H9 (cell line): ENCODE measurements at regions not wholly inside any gene's neighbourhood (a gene's known extent, or its start where the extent isn't known, plus 50 kb on each side); places are given as distances from the start of the nearest gene placed in this dataset.

Experiments
- DNase-seq: peaks from one replicate; pipeline ENCODE4 v3.0.0-alpha.2; 2017
- H2AFZ ChIP-seq: one replicate; pipeline ENCODE4 v1.6.1; 2013; ENCODE audit warnings: mild to moderate bottlenecking, low read length, control low read depth, moderate library complexity
- H2AK5ac ChIP-seq: 2 replicates; pipeline ENCODE4 v1.6.1; 2013; ENCODE audit warnings: low read length, control low read depth, mixed read lengths; ENCODE audit not compliant: insufficient read length
- H2BK120ac ChIP-seq: one replicate; pipeline ENCODE4 v1.6.1; 2013; ENCODE audit warnings: low read depth, mild to moderate bottlenecking, low read length, control low read depth, inconsistent platforms; ENCODE audit not compliant: poor library complexity, severe bottlenecking
- H2BK12ac ChIP-seq: 2 replicates; pipeline ENCODE4 v1.6.1; 2013; ENCODE audit warnings: low read length, control low read depth, mixed read lengths, low read depth; ENCODE audit not compliant: insufficient read length
- H2BK15ac ChIP-seq: 2 replicates; pipeline ENCODE4 v1.6.1; 2013; ENCODE audit warnings: low read depth, low read length, control low read depth
- H2BK20ac ChIP-seq: one replicate; pipeline ENCODE4 v1.6.1; 2013; ENCODE audit warnings: low read depth, mild to moderate bottlenecking, low read length, control low read depth, inconsistent platforms; ENCODE audit not compliant: poor library complexity, severe bottlenecking
- H2BK5ac ChIP-seq: 2 replicates; pipeline ENCODE4 v1.6.1; 2013; ENCODE audit warnings: low read length, control low read depth, mixed read lengths; ENCODE audit not compliant: insufficient read length
- H3K14ac ChIP-seq: 2 replicates; pipeline ENCODE4 v1.6.1; 2013; ENCODE audit warnings: low read length, control low read depth; ENCODE audit not compliant: insufficient read depth
- H3K18ac ChIP-seq: 2 replicates; pipeline ENCODE4 v1.6.1; 2013; ENCODE audit warnings: low read depth, mild to moderate bottlenecking, mixed read lengths, low read length, control low read depth; ENCODE audit not compliant: insufficient read length
- H3K23ac ChIP-seq: 2 replicates; pipeline ENCODE4 v1.6.1; 2013; ENCODE audit warnings: low read length, control low read depth, mixed read lengths, low read depth; ENCODE audit not compliant: insufficient read length
- H3K23me2 ChIP-seq: 2 replicates; pipeline ENCODE4 v1.6.1; 2013; ENCODE audit warnings: low read depth, mild to moderate bottlenecking, mixed read lengths, low read length, control low read depth; ENCODE audit not compliant: insufficient read length, poor library complexity, severe bottlenecking
- H3K27ac ChIP-seq: 2 replicates; pipeline ENCODE4 v1.5.1; 2013; ENCODE audit warnings: low read length, control low read depth, mixed read lengths, low read depth; ENCODE audit not compliant: insufficient read length
- H3K27me3 ChIP-seq: 2 replicates; pipeline ENCODE4 v1.6.1; 2013; ENCODE audit warnings: low read length, control low read depth, inconsistent platforms; ENCODE audit not compliant: insufficient read depth
- H3K4ac ChIP-seq: 2 replicates; pipeline ENCODE4 v1.6.1; 2013; ENCODE audit warnings: low read depth, mild to moderate bottlenecking, control low read depth, inconsistent platforms, low read length, moderate library complexity
- H3K4me1 ChIP-seq: 2 replicates; pipeline ENCODE4 v1.6.1; 2013; ENCODE audit warnings: low read length, control low read depth, inconsistent platforms; ENCODE audit not compliant: insufficient read depth
- H3K4me2 ChIP-seq: 2 replicates; pipeline ENCODE4 v1.6.1; 2013; ENCODE audit warnings: low read length, control low read depth, mixed read lengths; ENCODE audit not compliant: insufficient read length, insufficient read depth
- H3K56ac ChIP-seq: 2 replicates; pipeline ENCODE4 v1.6.1; 2013; ENCODE audit warnings: low read depth, mild to moderate bottlenecking, mixed read lengths, low read length, control low read depth; ENCODE audit not compliant: insufficient read length
- H3K79me1 ChIP-seq: 2 replicates; pipeline ENCODE4 v1.6.1; 2013; ENCODE audit warnings: low read depth, mild to moderate bottlenecking, moderate library complexity, low read length, control low read depth, inconsistent platforms; ENCODE audit not compliant: insufficient read depth, poor library complexity, severe bottlenecking
- H3K79me2 ChIP-seq: 2 replicates; pipeline ENCODE4 v1.6.1; 2013; ENCODE audit warnings: low read length, control low read depth, inconsistent platforms; ENCODE audit not compliant: insufficient read depth
- H3K9ac ChIP-seq: 2 replicates; pipeline ENCODE4 v1.6.1; 2013; ENCODE audit warnings: low read length, control low read depth, mixed read lengths; ENCODE audit not compliant: insufficient read length; ENCODE audit errors: extremely low read depth
- H3K9me3 ChIP-seq: one replicate; pipeline ENCODE4 v1.6.1; 2013; ENCODE audit warnings: low read depth, low read length, inconsistent platforms; ENCODE audit not compliant: control insufficient read depth
- H3T11ph ChIP-seq: one replicate; pipeline ENCODE4 v1.6.1; 2013; ENCODE audit warnings: mild to moderate bottlenecking, low read length, control low read depth, inconsistent platforms
- H4K20me1 ChIP-seq: one replicate; pipeline ENCODE4 v1.6.1; 2013; ENCODE audit not compliant: control insufficient read depth, insufficient read length, insufficient read depth
- H4K5ac ChIP-seq: 2 replicates; pipeline ENCODE4 v1.6.1; 2013; ENCODE audit warnings: low read depth, mild to moderate bottlenecking, mixed read lengths, low read length, control low read depth; ENCODE audit not compliant: insufficient read length
- H4K8ac ChIP-seq: replicated peaks from 2 replicates; pipeline ENCODE4 v1.6.1; 2013; ENCODE audit warnings: low read length, control low read depth, mixed read lengths, low read depth; ENCODE audit not compliant: insufficient read length
- H4K91ac ChIP-seq: 2 replicates; pipeline ENCODE4 v1.6.1; 2013; ENCODE audit warnings: low read depth, mild to moderate bottlenecking, moderate library complexity, mixed read lengths, low read length, control low read depth; ENCODE audit not compliant: insufficient read length
- H3K27ac Mint-ChIP-seq, 3 experiments: 2 replicates in 2 of 3; 3 replicates in 1 of 3; pipeline ENCODE4 v1.8.0; 2020 to 2021; ENCODE audit warnings: mixed read lengths in 3 of 3, mild to moderate bottlenecking in 1 of 3, moderate library complexity in 1 of 3
- H3K27me3 Mint-ChIP-seq: 2 replicates; pipeline ENCODE4 v1.8.0; 2021; ENCODE audit warnings: low read depth, mild to moderate bottlenecking, moderate library complexity, mixed read lengths
- H3K36me3 Mint-ChIP-seq, 3 experiments: 2 replicates in 2 of 3; 3 replicates in 1 of 3; pipeline ENCODE4 v1.8.0; 2020 to 2021; ENCODE audit warnings: low read depth in 3 of 3, mixed read lengths in 3 of 3; ENCODE audit not compliant: insufficient read depth in 1 of 3
- H3K4me1 Mint-ChIP-seq, 2 experiments: 2 replicates each; pipeline ENCODE4 v1.8.0; 2020; ENCODE audit warnings: mixed read lengths in 2 of 2
- H3K4me3 Mint-ChIP-seq, 2 experiments: 2 replicates in 1 of 2; 3 replicates in 1 of 2; pipeline ENCODE4 v1.8.0; 2020 to 2021; ENCODE audit warnings: mild to moderate bottlenecking in 2 of 2, mixed read lengths in 2 of 2, moderate library complexity in 1 of 2
- H3K9me3 Mint-ChIP-seq, 2 experiments: 2 replicates in 1 of 2; 3 replicates in 1 of 2; pipeline ENCODE4 v1.8.0; 2020; ENCODE audit warnings: mild to moderate bottlenecking in 2 of 2, mixed read lengths in 2 of 2, moderate library complexity in 1 of 2
- WGBS: extraction: QIAGEN DNeasy Blood & Tissue Kit; methylation state at CpG from one replicate; pipeline ENCODE4 v1.1.7; 2013; ENCODE audit warnings: missing lambda C conversion rate, low lambda C conversion rate, mixed read lengths; ENCODE audit not compliant: insufficient read length; ENCODE audit errors: extremely low coverage; 5-methylcytosine and 5-hydroxymethylcytosine counted together
- TF ChIP-seq, protein P1 (sequence below): fragments of 200-600 bp; sonication (generic); conservative IDR thresholded peaks from 3 replicates; pipeline ENCODE4 v1.8.0; 2021; ENCODE audit warnings: antibody characterized with exemption, mild to moderate bottlenecking

GRCh38 chr10:81348003-81348402 lies 527.0 kb upstream of the NRG3 start:
- Histone ChIP-seq H3K4me2 (no peak overlapping the region), H2BK12ac (no peak overlapping the region), H2BK20ac (no peak overlapping the region), H3K79me2 (no peaks in the 10 kb centered on the region), H2BK5ac (no peak overlapping the region), H2AK5ac (no peak overlapping the region), H3K27me3 (no peaks in the 10 kb centered on the region), H2BK15ac (no peak overlapping the region), H3K23ac (no peak overlapping the region), H3K18ac (no peak overlapping the region), H4K20me1 (no peaks in the 10 kb centered on the region), H3K56ac (no peak overlapping the region), H2BK120ac (no peak overlapping the region), H3K4ac (no peak overlapping the region), H3T11ph (no peak overlapping the region), H4K5ac (no peak overlapping the region), H4K8ac (no peak overlapping the region), H3K9me3 (no peaks in the 10 kb centered on the region), H3K23me2 (no peaks in the 10 kb centered on the region), H3K79me1 (no peaks in the 10 kb centered on the region), H4K91ac (no peak overlapping the region), H3K14ac (no peak overlapping the region), H2AFZ (no peak overlapping the region), H3K27ac (no peak overlapping the region), H3K4me1 (no peaks in the 10 kb centered on the region), H3K9ac (no peak overlapping the region)
- no peak overlapping the region for H3K27ac Mint-ChIP-seq
- H3K4me3 Mint-ChIP-seq: no peak overlapping the region
- no peaks in the 10 kb centered on the region for H3K36me3 Mint-ChIP-seq
- H3K27me3 Mint-ChIP-seq: no peaks in the 10 kb centered on the region
- H3K9me3 Mint-ChIP-seq: peaks cover 0 to 2% of the 10 kb centered on the region in 2 experiments; a peak in 2 of 5 replicates
- TF ChIP-seq, protein P1, sequence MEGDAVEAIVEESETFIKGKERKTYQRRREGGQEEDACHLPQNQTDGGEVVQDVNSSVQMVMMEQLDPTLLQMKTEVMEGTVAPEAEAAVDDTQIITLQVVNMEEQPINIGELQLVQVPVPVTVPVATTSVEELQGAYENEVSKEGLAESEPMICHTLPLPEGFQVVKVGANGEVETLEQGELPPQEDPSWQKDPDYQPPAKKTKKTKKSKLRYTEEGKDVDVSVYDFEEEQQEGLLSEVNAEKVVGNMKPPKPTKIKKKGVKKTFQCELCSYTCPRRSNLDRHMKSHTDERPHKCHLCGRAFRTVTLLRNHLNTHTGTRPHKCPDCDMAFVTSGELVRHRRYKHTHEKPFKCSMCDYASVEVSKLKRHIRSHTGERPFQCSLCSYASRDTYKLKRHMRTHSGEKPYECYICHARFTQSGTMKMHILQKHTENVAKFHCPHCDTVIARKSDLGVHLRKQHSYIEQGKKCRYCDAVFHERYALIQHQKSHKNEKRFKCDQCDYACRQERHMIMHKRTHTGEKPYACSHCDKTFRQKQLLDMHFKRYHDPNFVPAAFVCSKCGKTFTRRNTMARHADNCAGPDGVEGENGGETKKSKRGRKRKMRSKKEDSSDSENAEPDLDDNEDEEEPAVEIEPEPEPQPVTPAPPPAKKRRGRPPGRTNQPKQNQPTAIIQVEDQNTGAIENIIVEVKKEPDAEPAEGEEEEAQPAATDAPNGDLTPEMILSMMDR: no peak; the same call in 2 of the 3 replicates
- H3K4me1 Mint-ChIP-seq: no peaks in the 10 kb centered on the region
- DNase-seq: no peak
- no CpG with 5 or more reads among the region's 1 CpG for WGBS
